Transverse colon (tissue), 3 donors: ENCODE measurements at regions not wholly inside any gene's neighbourhood (a gene's known extent, or its start where the extent isn't known, plus 50 kb on each side); places are given as distances from the start of the nearest gene placed in this dataset.

Experiments
- POLR2A ChIP-seq: fragments of 450-650 bp; IDR thresholded peaks from one replicate; pipeline ENCODE4 v1.6.1; 2016; ENCODE audit warnings: antibody characterized with exemption, mild to moderate bottlenecking, moderate library complexity
- TF ChIP-seq, protein P1 (sequence below), 5 experiments: fragments of 200-600 bp in 3 of 5; fragments of 450-650 bp in 2 of 5; sonication (generic) in 3 of 5; IDR thresholded peaks; 1 replicate in 2 of 5; 2 replicates in 3 of 5; pipeline ENCODE4 v1.5.1; 2016 to 2017; ENCODE audit warnings: antibody characterized with exemption in 5 of 5, inconsistent platforms in 3 of 5, mild to moderate bottlenecking in 2 of 5, moderate library complexity in 1 of 5

DNA sequence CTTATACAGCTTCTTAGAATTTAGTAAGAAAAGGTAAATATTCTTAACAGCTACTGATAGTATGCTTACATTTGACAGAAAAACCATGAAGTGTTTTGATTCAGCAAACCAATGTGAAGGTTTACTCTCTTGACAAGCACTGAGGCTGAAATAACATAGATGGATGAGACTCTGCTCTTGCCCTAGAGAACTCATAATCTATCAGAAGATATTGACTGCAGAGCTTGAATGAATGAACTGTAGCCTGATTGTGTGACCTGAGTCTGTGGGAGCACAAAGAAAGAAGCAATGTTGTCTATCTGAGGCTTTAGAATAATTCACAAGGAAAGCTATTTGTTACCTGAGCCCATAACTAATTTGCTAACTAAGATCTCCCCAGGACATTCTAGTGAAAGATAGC, 1235.3 kb downstream of the OLFM4 start:
- TF ChIP-seq, protein P1, sequence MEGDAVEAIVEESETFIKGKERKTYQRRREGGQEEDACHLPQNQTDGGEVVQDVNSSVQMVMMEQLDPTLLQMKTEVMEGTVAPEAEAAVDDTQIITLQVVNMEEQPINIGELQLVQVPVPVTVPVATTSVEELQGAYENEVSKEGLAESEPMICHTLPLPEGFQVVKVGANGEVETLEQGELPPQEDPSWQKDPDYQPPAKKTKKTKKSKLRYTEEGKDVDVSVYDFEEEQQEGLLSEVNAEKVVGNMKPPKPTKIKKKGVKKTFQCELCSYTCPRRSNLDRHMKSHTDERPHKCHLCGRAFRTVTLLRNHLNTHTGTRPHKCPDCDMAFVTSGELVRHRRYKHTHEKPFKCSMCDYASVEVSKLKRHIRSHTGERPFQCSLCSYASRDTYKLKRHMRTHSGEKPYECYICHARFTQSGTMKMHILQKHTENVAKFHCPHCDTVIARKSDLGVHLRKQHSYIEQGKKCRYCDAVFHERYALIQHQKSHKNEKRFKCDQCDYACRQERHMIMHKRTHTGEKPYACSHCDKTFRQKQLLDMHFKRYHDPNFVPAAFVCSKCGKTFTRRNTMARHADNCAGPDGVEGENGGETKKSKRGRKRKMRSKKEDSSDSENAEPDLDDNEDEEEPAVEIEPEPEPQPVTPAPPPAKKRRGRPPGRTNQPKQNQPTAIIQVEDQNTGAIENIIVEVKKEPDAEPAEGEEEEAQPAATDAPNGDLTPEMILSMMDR (IDR thresholded peaks at IDR 0.05) = no peak
- TF ChIP-seq POLR2A = no peak
